ENCODE measurements at regions not wholly inside any gene's neighbourhood (a gene's known extent, or its start where the extent isn't known, plus 50 kb on each side); places are given as distances from the start of the nearest gene placed in this dataset.

DNA sequence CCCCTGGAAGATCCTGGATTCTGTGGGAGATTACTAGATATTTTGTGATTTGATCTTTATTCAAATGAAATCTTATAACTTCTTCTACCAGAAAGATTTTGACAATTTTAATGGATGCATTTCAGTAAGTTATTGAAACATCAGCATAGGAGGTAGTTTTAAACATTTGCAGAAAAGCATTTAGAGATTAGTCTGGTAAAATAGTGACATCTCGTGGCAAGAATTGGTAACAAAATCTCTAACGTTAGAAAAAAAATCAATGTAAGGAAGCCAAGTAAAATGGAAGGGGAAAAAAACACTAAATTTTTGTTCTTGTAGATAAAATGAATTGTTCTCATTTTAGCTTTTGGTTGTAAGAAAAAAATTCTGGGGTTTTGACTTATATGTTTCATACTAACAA is 73.3 kb downstream of the TASL start:
- DNase-seq (ENCODE audit: low spot score): peak; percentile 56

DNA sequence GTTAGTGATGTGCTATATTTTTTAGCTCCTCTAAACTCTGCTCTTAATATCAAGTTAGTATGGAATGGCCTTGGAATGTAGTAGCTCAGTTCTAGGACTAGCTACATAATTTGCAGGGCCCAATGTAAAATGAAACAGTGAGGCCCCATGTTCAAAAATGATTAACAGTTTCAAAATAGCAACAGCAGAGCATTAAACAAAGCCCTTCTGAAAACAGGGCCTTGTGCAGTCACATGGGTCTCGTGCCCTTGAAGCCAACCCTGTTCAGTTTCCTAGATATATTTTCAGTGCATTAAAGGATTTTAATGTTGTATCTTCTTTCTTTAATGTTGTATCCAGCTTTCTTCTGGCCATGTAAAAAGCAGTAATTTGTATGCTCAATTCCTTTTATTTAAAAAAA is 82.1 kb downstream of the TASL start:
- DNase-seq (ENCODE audit: low spot score): no peak

- no peak for DNase-seq (ENCODE audit: low spot score)
These were observed 84.2 kb downstream of the TASL start for GRCh38 chrX:30493348-30493747.

DNA sequence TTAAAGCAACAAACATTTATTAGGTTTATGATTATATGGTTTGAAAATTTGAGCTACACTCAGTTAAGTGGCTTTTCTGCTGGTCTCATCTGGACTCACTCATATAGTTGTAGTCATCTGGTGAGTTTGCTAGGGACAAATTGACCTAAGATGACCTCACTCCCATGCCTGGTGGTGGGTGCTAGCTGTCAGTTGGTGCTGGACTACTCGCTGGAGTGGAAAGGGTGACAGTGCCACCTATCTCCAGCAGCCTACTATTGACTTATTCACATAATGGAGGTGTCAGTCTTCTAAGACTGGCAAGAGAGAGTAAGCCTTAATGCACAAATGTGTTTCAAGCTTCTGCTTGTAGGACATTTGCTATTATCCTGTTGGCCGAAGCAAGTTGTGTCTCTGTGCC is 88.2 kb downstream of the TASL start:
- peak; percentile 53 for DNase-seq (ENCODE audit: low spot score)

DNA sequence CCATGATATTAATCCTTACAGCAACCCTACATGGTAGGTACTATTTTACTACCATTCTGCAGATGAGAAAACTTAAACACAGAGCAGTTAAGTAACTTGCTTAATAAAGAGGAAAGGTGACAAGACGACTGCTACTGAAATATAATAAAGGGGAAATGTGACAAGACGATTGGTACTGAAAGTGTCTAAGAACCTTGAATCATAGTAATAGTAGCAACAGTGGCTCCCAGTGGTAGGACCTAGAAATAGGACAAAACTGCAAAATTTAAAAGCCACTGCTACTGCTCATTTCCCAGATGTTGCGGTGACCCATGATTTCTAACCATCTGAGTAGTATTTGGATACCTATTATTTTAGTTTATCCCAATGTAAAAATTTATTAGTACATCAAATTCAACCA is 89.5 kb downstream of the TASL start:
- DNase-seq (ENCODE audit: low spot score): peak; percentile 46

GRCh38 chrX:30483996-30484395 is 93.6 kb downstream of the TASL start:
- no peak for DNase-seq (ENCODE audit: low spot score)

GRCh38 chrX:30468471-30468870 is 109.1 kb downstream of the TASL start:
- no peak for DNase-seq (ENCODE audit: low spot score)
